Ishikawa (cell line): ENCODE measurements at regions not wholly inside any gene's neighbourhood (a gene's known extent, or its start where the extent isn't known, plus 50 kb on each side); places are given as distances from the start of the nearest gene placed in this dataset.

Experiments used
- EP300 ChIP-seq: IDR thresholded peaks from 2 replicates; pipeline ENCODE4 v1.6.1; 2012; ENCODE audit warnings: borderline replicate concordance
- MAX ChIP-seq: IDR thresholded peaks from 2 replicates; pipeline ENCODE4 v1.6.1; 2012
- RAD21 ChIP-seq: IDR thresholded peaks from 2 replicates; pipeline ENCODE4 v1.6.1; 2012; ENCODE audit warnings: low read depth
- REST ChIP-seq: IDR thresholded peaks from 2 replicates; pipeline ENCODE4 v1.6.1; 2012; ENCODE audit warnings: low read depth, mild to moderate bottlenecking
- TAF1 ChIP-seq: IDR thresholded peaks from 2 replicates; pipeline ENCODE4 v1.6.1; 2012; ENCODE audit warnings: low read depth, mild to moderate bottlenecking
- TCF12 ChIP-seq: IDR thresholded peaks from 2 replicates; pipeline ENCODE4 v1.6.1; 2012; ENCODE audit warnings: low read depth
- USF1 ChIP-seq: IDR thresholded peaks from 2 replicates; pipeline ENCODE4 v1.6.1; 2012
- YY1 ChIP-seq: IDR thresholded peaks from 2 replicates; pipeline ENCODE4 v1.6.1; 2012; ENCODE audit warnings: low read depth
- ZBTB7A ChIP-seq: IDR thresholded peaks from 2 replicates; pipeline ENCODE4 v1.6.1; 2012; ENCODE audit warnings: low read depth

GRCh38 chr14:83850092-83850491 is 1679.9 kb upstream of the FLRT2 start:
- TF ChIP-seq TCF12 (no peak), REST (no peak), MAX (no peak), TAF1 (no peak), RAD21 (no peak), YY1 (no peak), USF1 (no peak), ZBTB7A (no peak), EP300 (peak; percentile 26; the same call in 1 of the 2 replicates)
